Body of pancreas (tissue), 4 donors: ENCODE measurements at regions not wholly inside any gene's neighbourhood (a gene's known extent, or its start where the extent isn't known, plus 50 kb on each side); places are given as distances from the start of the nearest gene placed in this dataset.

Source experiments
- CTCF ChIP-seq, 7 experiments: fragments of 450-650 bp in 4 of 7; fragments of 200-600 bp in 3 of 7; sonication (generic) in 3 of 7; IDR thresholded peaks; one replicate each; pipeline ENCODE4 v1.5.1; 2016 to 2019; ENCODE audit warnings: antibody characterized with exemption in 7 of 7
- POLR2A ChIP-seq, 3 donors: fragments of 450-650 bp; IDR thresholded peaks; one replicate each; pipeline ENCODE4 v1.6.1; 2016; ENCODE audit warnings: antibody characterized with exemption in 3 of 3, mild to moderate bottlenecking in 2 of 3

- no peak for TF ChIP-seq CTCF (IDR thresholded peaks at IDR 0.05)
- no peak for TF ChIP-seq POLR2A (IDR thresholded peaks at IDR 0.05)
These were observed 338.0 kb downstream of the TMX3 start for GRCh38 chr18:68376926-68377325.
